Testis (tissue), 2 donors: ENCODE measurements at regions not wholly inside any gene's neighbourhood (a gene's known extent, or its start where the extent isn't known, plus 50 kb on each side); places are given as distances from the start of the nearest gene placed in this dataset.

ENCODE experiments used
- POLR2A ChIP-seq: fragments of 450-650 bp; IDR thresholded peaks from one replicate; pipeline ENCODE4 v1.6.1; 2017; ENCODE audit warnings: antibody characterized with exemption, mild to moderate bottlenecking, moderate library complexity
- TF ChIP-seq, protein P1 (sequence below), 3 experiments: fragments of 450-650 bp in 2 of 3; fragments of 200-600 bp in 1 of 3; sonication (generic) in 1 of 3; IDR thresholded peaks; one replicate each; pipeline ENCODE4 v1.5.1; 2016 to 2019; ENCODE audit warnings: antibody characterized with exemption in 3 of 3, mild to moderate bottlenecking in 2 of 3, moderate library complexity in 1 of 3

DNA sequence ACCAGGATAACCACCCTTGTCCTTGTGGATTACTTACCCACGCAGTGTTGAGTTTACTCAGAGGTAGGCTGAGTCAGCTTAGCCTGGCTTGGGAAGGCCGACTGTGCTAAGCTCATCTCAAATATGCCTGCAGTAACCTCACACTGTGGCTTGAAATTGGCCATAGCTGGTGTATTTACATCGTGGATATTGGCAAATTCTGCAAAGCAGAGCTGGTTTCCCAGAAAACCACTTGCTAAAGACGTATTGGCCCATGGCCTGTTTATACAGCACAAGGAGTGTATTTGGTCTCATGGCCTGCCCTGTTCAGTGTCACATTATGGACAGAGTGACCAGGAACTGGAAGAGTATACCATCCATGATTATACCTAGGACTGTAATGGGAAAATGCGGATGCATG, 170.5 kb upstream of the UBE3A start:
- TF ChIP-seq, protein P1, sequence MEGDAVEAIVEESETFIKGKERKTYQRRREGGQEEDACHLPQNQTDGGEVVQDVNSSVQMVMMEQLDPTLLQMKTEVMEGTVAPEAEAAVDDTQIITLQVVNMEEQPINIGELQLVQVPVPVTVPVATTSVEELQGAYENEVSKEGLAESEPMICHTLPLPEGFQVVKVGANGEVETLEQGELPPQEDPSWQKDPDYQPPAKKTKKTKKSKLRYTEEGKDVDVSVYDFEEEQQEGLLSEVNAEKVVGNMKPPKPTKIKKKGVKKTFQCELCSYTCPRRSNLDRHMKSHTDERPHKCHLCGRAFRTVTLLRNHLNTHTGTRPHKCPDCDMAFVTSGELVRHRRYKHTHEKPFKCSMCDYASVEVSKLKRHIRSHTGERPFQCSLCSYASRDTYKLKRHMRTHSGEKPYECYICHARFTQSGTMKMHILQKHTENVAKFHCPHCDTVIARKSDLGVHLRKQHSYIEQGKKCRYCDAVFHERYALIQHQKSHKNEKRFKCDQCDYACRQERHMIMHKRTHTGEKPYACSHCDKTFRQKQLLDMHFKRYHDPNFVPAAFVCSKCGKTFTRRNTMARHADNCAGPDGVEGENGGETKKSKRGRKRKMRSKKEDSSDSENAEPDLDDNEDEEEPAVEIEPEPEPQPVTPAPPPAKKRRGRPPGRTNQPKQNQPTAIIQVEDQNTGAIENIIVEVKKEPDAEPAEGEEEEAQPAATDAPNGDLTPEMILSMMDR (IDR thresholded peaks at IDR 0.05): no peak
- TF ChIP-seq POLR2A: no peak
